Upper lobe of right lung (tissue), 1 donor: ENCODE measurements at regions not wholly inside any gene's neighbourhood (a gene's known extent, or its start where the extent isn't known, plus 50 kb on each side); places are given as distances from the start of the nearest gene placed in this dataset.
A peak's percentile ranks its signal among the peaks of the same experiment; 100 is the strongest.
"Not testable (repeated sequence)": the region's sequence is repeated elsewhere in the genome, so short reads cannot be mapped to it uniquely, and the experiment has no call there.

ENCODE experiments used
- ATAC-seq: fragments of 200-7000 bp; cut with Tn5 transposase; one replicate; pipeline ENCODE4 v1.9.1; 2020; ENCODE audit warnings: mild to moderate bottlenecking, moderate library complexity
- DNase-seq: peaks from one replicate; pipeline ENCODE4 v3.0.0-alpha.2; 2020
- H3K27ac ChIP-seq: fragments of 200-600 bp; one replicate; pipeline ENCODE4 v1.8.0; 2022
- H3K27me3 ChIP-seq: fragments of 200-600 bp; one replicate; pipeline ENCODE4 v1.8.0; 2022; ENCODE audit warnings: mild to moderate bottlenecking
- H3K36me3 ChIP-seq: fragments of 200-600 bp; one replicate; pipeline ENCODE4 v1.8.0; 2022
- H3K4me1 ChIP-seq: fragments of 200-600 bp; one replicate; pipeline ENCODE4 v1.8.0; 2022
- H3K4me3 ChIP-seq: fragments of 200-600 bp; one replicate; pipeline ENCODE4 v1.8.0; 2022; ENCODE audit warnings: mild to moderate bottlenecking
- H3K9me3 ChIP-seq: fragments of 200-600 bp; one replicate; pipeline ENCODE4 v1.8.0; 2022
- CTCF ChIP-seq: fragments of 200-600 bp; IDR thresholded peaks from one replicate; pipeline ENCODE4 v1.8.0; 2022; ENCODE audit warnings: antibody characterized with exemption
- intact Hi-C: fragments of 100-400 bp; cut with DNase I; formaldehyde crosslinking; loops from one replicate; pipeline ENCODE4 v1.11.0; 2022
- donor health status: DM: no; HTN: yes; CAD: no; lungs with severe emphysema.

- intact Hi-C loops, result no loop called here
- no peaks in the 10 kb centered on the region for H3K36me3 ChIP-seq
These were observed 179.6 kb downstream of the ASB1 start for GRCh38 chr2:238606311-238606710.

GRCh38 chr2:238613610-238614009 lies 186.9 kb downstream of the ASB1 start:
- no peaks in the 10 kb centered on the region for H3K4me1 ChIP-seq
- intact Hi-C loops, result no loop called here
- no peak for TF ChIP-seq CTCF
- H3K27ac ChIP-seq, result no peak overlapping the region
- no peaks in the 10 kb centered on the region for H3K36me3 ChIP-seq
- no peaks in the 10 kb centered on the region for H3K27me3 ChIP-seq
- H3K4me3 ChIP-seq, result no peak overlapping the region
- H3K9me3 ChIP-seq, result peaks cover 2% of the 10 kb centered on the region
- ATAC-seq (no peak), DNase-seq (no peak)

More at GRCh38 chr2:238606311-238606710, 179.6 kb downstream of the ASB1 start:
- no peak for DNase-seq
- Histone ChIP-seq H3K4me3 (no peak overlapping the region), H3K4me1 (peaks cover 15% of the 10 kb centered on the region), H3K9me3 (peaks cover 6% of the 10 kb centered on the region), H3K27ac (no peak overlapping the region), H3K27me3 (no peaks in the 10 kb centered on the region)
- no peak for ATAC-seq
- no peak for TF ChIP-seq CTCF

GRCh38 chr2:238614376-238614775 lies 187.6 kb downstream of the ASB1 start:
- H3K4me3 ChIP-seq, result no peak overlapping the region
- DNase-seq (no peak), ATAC-seq (no peak)
- intact Hi-C loops, result no loop called here
- no peaks in the 10 kb centered on the region for H3K4me1 ChIP-seq
- no peaks in the 10 kb centered on the region for H3K9me3 ChIP-seq
- TF ChIP-seq CTCF, result no peak
- no peaks in the 10 kb centered on the region for H3K36me3 ChIP-seq
- H3K27me3 ChIP-seq, result no peaks in the 10 kb centered on the region
- H3K27ac ChIP-seq, result no peak overlapping the region

GRCh38 chr2:238615187-238615586 lies 188.5 kb downstream of the ASB1 start:
- TF ChIP-seq CTCF, result no peak
- Histone ChIP-seq H3K9me3 (no peaks in the 10 kb centered on the region), H3K27ac (no peak overlapping the region), H3K27me3 (no peaks in the 10 kb centered on the region), H3K4me3 (no peak overlapping the region), H3K4me1 (no peaks in the 10 kb centered on the region), H3K36me3 (no peaks in the 10 kb centered on the region)
- intact Hi-C loops, result no loop called here
- ATAC-seq, result peak; percentile 31
- DNase-seq, result no peak

GRCh38 chr2:238616681-238617080 lies 190.0 kb downstream of the ASB1 start:
- no peak for ATAC-seq
- Histone ChIP-seq H3K36me3 (no peaks in the 10 kb centered on the region), H3K4me3 (no peak overlapping the region), H3K27ac (no peak overlapping the region), H3K9me3 (no peaks in the 10 kb centered on the region), H3K27me3 (no peaks in the 10 kb centered on the region), H3K4me1 (no peaks in the 10 kb centered on the region)
- TF ChIP-seq CTCF, result no peak
- intact Hi-C loops, result no loop called here
- no peak for DNase-seq

- H3K9me3 ChIP-seq, H3K4me1 ChIP-seq, ATAC-seq, DNase-seq, H3K4me3 ChIP-seq, H3K27ac ChIP-seq, H3K36me3 ChIP-seq, H3K27me3 ChIP-seq, intact Hi-C loops: not testable (repeated sequence)
These were observed 192.0 kb downstream of the ASB1 start for GRCh38 chr2:238618494-238619283.
